GM12878 (cell line): ENCODE measurements at regions not wholly inside any gene's neighbourhood (a gene's known extent, or its start where the extent isn't known, plus 50 kb on each side); places are given as distances from the start of the nearest gene placed in this dataset.

Experiments used
- ATAC-seq: fragments of 200-7000 bp; cut with Tn5 transposase; 3 replicates; pipeline ENCODE4 v1.9.1; 2020; ENCODE audit warnings: mild to moderate bottlenecking, moderate library complexity
- BruUV-seq: library from RNA; stranded (reverse); fragments of 400-500 nt; replicated peaks from 2 replicates; lab custom pipeline; 2021; lab: Mats Ljungman, UMichigan
- CTCF ChIA-PET: fragments of 300-600 bp; sonication (Branson Sonifier 250); formaldehyde crosslinking; extraction: SDS; loops from one replicate; lab custom pipeline; 2021; ENCODE audit warnings: inconsistent platforms; lab: Yijun Ruan, JAX
- POLR2A ChIA-PET: fragments of 350-600 bp; formaldehyde crosslinking; extraction: SDS; loops from one replicate; lab custom pipeline; 2021; ENCODE audit warnings: inconsistent platforms; lab: Charles Lee
- RAD21 ChIA-PET: fragments of 300-600 bp; sonication (Branson Sonifier 250); formaldehyde crosslinking; loops from one replicate; lab custom pipeline; 2023; ENCODE audit warnings: antibody characterized with exemption; ENCODE audit not compliant: unreplicated experiment; lab: Charles Lee
- SMC1A ChIA-PET: fragments of 300-600 bp; sonication (Branson Sonifier 250); formaldehyde crosslinking; loops from one replicate; lab custom pipeline; 2023; ENCODE audit not compliant: unreplicated experiment, uncharacterized antibody; lab: Charles Lee
- DNase-seq: peaks from one replicate; pipeline ENCODE4 v3.0.0-alpha.2; 2011; ENCODE audit warnings: low read depth, low spot score
- FAIRE-seq: peaks from 3 replicates; lab custom pipeline; 2011; peaks lifted over from hg19 to GRCh38; lab: Jason Lieb, UNC
- H2AFZ ChIP-seq: 2 replicates; pipeline ENCODE4 v1.6.0; 2011; ENCODE audit warnings: low read depth, low read length, control low read depth; ENCODE audit not compliant: control insufficient read depth
- H3K27ac ChIP-seq: 2 replicates; pipeline ENCODE4 v1.5.1; 2011; ENCODE audit warnings: control low read depth; ENCODE audit not compliant: control insufficient read depth, insufficient read depth
- H3K27me3 ChIP-seq, 2 experiments: replicated peaks in 1 of 2; 2 replicates each; pipeline versions ENCODE4 v1.6.0 to v1.6.1; 2011; ENCODE audit warnings: low read length in 1 of 2; ENCODE audit not compliant: control insufficient read depth in 2 of 2, insufficient read depth in 2 of 2
- H3K36me3 ChIP-seq, 2 experiments: 2 replicates each; pipeline ENCODE4 v1.5.1; 2011; ENCODE audit warnings: low read length in 1 of 2; ENCODE audit not compliant: control insufficient read depth in 2 of 2, insufficient read depth in 2 of 2
- H3K4me1 ChIP-seq: 2 replicates; pipeline ENCODE4 v1.6.1; 2011; ENCODE audit warnings: mild to moderate bottlenecking, low read length, moderate library complexity, mixed read lengths; ENCODE audit not compliant: control insufficient read depth, insufficient read depth
- H3K4me2 ChIP-seq: 2 replicates; pipeline ENCODE4 v1.6.0; 2011; ENCODE audit warnings: control low read depth; ENCODE audit not compliant: control insufficient read depth, insufficient read depth
- H3K4me3 ChIP-seq: fragments of 200-600 bp; sonication (generic); 2 replicates; pipeline ENCODE4 v1.5.1; 2016
- H3K79me2 ChIP-seq: 2 replicates; pipeline ENCODE4 v1.6.0; 2011; ENCODE audit warnings: low read length; ENCODE audit not compliant: control insufficient read depth, insufficient read depth
- H3K9ac ChIP-seq: 2 replicates; pipeline ENCODE4 v1.8.0; 2011; ENCODE audit warnings: low read length, control low read depth, mixed read lengths; ENCODE audit not compliant: control insufficient read depth, insufficient read depth
- H3K9me3 ChIP-seq: replicated peaks from 3 replicates; pipeline ENCODE4 v1.5.1; 2011; ENCODE audit warnings: mild to moderate bottlenecking, low read length; ENCODE audit not compliant: control insufficient read depth, insufficient read depth
- H4K20me1 ChIP-seq: 2 replicates; pipeline ENCODE4 v1.6.0; 2011; ENCODE audit not compliant: control insufficient read depth, insufficient read depth
- CBFB ChIP-seq: IDR thresholded peaks from 2 replicates; pipeline ENCODE4 v1.6.1; 2016; ENCODE audit warnings: antibody characterized with exemption, low read depth
- IRF5 ChIP-seq: fragments of 450-650 bp; IDR thresholded peaks from 2 replicates; pipeline ENCODE4 v1.6.1; 2017; ENCODE audit warnings: borderline replicate concordance
- LARP7 ChIP-seq: fragments of 450-650 bp; IDR thresholded peaks from 2 replicates; pipeline ENCODE4 v1.6.1; 2017; ENCODE audit warnings: mild to moderate bottlenecking
- MXI1 ChIP-seq: fragments of 150-350 bp; IDR thresholded peaks from 2 replicates; pipeline ENCODE4 v1.6.1; 2011; ENCODE audit warnings: low read depth, mild to moderate bottlenecking, inconsistent platforms, low read length, improper control_type of control experiment
- RCOR1 ChIP-seq: conservative IDR thresholded peaks from 2 replicates; pipeline ENCODE4 v1.6.1; 2012; ENCODE audit warnings: low read depth, low read length, improper control_type of control experiment
- REST ChIP-seq: IDR thresholded peaks from 2 replicates; pipeline ENCODE4 v1.6.1; 2012; ENCODE audit warnings: mild to moderate bottlenecking, low read depth, low read length
- RUNX3 ChIP-seq: IDR thresholded peaks from 2 replicates; pipeline ENCODE4 v1.6.1; 2012; ENCODE audit warnings: low read length, inconsistent platforms
- TARDBP ChIP-seq: IDR thresholded peaks from 2 replicates; pipeline ENCODE4 v1.6.1; 2016; ENCODE audit warnings: borderline replicate concordance
- WGBS: methylation state at CpG from one replicate; pipeline ENCODE4 v1.1.6; 2016; ENCODE audit warnings: low lambda C conversion rate; ENCODE audit not compliant: insufficient replicate concordance, insufficient coverage; ENCODE audit errors: missing lambda C conversion rate; 5-methylcytosine and 5-hydroxymethylcytosine counted together
- in situ Hi-C: fragments of 300-500 bp; cut with MboI; formaldehyde crosslinking; loops from 9 replicates; pipeline ENCODE4 v1.14.3; 2018; ENCODE audit warnings: mixed read lengths
- intact Hi-C: fragments of 100-400 bp; cut with micrococcal nuclease; formaldehyde crosslinking; loops from one replicate; pipeline ENCODE4 v1.14.2; 2022; ENCODE audit not compliant: unreplicated experiment
- TF ChIP-seq, protein P1 (sequence below): fragments of 450-650 bp; IDR thresholded peaks from 2 replicates; pipeline ENCODE4 v1.6.1; 2017; ENCODE audit warnings: mild to moderate bottlenecking, moderate library complexity
- TF ChIP-seq, protein P2 (sequence below): fragments of 450-650 bp; IDR thresholded peaks from 2 replicates; pipeline ENCODE4 v1.6.1; 2017; ENCODE audit warnings: low read depth, mild to moderate bottlenecking, moderate library complexity
- TF ChIP-seq, protein P3 (sequence below): IDR thresholded peaks from 2 replicates; pipeline ENCODE4 v1.6.1; 2012; ENCODE audit warnings: low read depth, low read length, improper control_type of control experiment

GRCh38 chr9:71249729-71250317 lies 128.4 kb upstream of the TRPM3 start:
- Histone ChIP-seq H3K4me3 (no peak overlapping the region), H3K79me2 (no peaks in the 10 kb centered on the region), H3K4me2 (no peak overlapping the region), H3K27ac (no peak overlapping the region), H2AFZ (no peak overlapping the region), H3K4me1 (no peaks in the 10 kb centered on the region), H3K27me3 (no peaks in the 10 kb centered on the region), H3K36me3 (no peaks in the 10 kb centered on the region), H3K9ac (no peak overlapping the region), H4K20me1 (no peaks in the 10 kb centered on the region), H3K9me3 (no peaks in the 10 kb centered on the region)
- no TSS peak for BruUV-seq
- intact Hi-C loops (loop anchor here (1.0 to 2.0 kb wide), 2 partner anchors 325 to 610 kb away; no protein-coding TSS in a partner anchor), in situ Hi-C loops (loop anchor here (10.0 kb wide), 1 partner anchor 605 kb away; no protein-coding TSS in a partner anchor)
- ATAC-seq (peak; percentile 87), FAIRE-seq (peak; percentile 27), DNase-seq (no peak)
- 9% methylated on average over 5 of the region's 5 CpGs for WGBS
- POLR2A ChIA-PET: no interaction called here
- SMC1A ChIA-PET: interaction anchor here (0.5 to 3.8 kb wide), 5 partner anchors 9 to 610 kb away, joined by 3 to 11 read pairs (median 3); no protein-coding TSS in a partner anchor
- CTCF ChIA-PET: interaction anchor here (0.7 to 4.5 kb wide), 7 partner anchors 9 to 608 kb away, joined by 3 to 46 read pairs (median 3); no protein-coding TSS in a partner anchor
- RAD21 ChIA-PET: interaction anchor here (1.0 kb wide), 1 partner anchor 328 kb away, joined by 3 read pairs; no protein-coding TSS in a partner anchor
- TF ChIP-seq TARDBP (no peak), RCOR1 (no peak), CBFB (no peak), RUNX3 (no peak), REST (no peak), MXI1 (no peak), LARP7 (no peak), IRF5 (no peak)
- TF ChIP-seq, protein P1, sequence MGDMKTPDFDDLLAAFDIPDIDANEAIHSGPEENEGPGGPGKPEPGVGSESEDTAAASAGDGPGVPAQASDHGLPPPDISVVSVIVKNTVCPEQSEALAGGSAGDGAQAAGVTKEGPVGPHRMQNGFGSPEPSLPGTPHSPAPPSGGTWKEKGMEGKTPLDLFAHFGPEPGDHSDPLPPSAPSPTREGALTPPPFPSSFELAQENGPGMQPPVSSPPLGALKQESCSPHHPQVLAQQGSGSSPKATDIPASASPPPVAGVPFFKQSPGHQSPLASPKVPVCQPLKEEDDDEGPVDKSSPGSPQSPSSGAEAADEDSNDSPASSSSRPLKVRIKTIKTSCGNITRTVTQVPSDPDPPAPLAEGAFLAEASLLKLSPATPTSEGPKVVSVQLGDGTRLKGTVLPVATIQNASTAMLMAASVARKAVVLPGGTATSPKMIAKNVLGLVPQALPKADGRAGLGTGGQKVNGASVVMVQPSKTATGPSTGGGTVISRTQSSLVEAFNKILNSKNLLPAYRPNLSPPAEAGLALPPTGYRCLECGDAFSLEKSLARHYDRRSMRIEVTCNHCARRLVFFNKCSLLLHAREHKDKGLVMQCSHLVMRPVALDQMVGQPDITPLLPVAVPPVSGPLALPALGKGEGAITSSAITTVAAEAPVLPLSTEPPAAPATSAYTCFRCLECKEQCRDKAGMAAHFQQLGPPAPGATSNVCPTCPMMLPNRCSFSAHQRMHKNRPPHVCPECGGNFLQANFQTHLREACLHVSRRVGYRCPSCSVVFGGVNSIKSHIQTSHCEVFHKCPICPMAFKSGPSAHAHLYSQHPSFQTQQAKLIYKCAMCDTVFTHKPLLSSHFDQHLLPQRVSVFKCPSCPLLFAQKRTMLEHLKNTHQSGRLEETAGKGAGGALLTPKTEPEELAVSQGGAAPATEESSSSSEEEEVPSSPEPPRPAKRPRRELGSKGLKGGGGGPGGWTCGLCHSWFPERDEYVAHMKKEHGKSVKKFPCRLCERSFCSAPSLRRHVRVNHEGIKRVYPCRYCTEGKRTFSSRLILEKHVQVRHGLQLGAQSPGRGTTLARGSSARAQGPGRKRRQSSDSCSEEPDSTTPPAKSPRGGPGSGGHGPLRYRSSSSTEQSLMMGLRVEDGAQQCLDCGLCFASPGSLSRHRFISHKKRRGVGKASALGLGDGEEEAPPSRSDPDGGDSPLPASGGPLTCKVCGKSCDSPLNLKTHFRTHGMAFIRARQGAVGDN: no peak
- TF ChIP-seq, protein P2, sequence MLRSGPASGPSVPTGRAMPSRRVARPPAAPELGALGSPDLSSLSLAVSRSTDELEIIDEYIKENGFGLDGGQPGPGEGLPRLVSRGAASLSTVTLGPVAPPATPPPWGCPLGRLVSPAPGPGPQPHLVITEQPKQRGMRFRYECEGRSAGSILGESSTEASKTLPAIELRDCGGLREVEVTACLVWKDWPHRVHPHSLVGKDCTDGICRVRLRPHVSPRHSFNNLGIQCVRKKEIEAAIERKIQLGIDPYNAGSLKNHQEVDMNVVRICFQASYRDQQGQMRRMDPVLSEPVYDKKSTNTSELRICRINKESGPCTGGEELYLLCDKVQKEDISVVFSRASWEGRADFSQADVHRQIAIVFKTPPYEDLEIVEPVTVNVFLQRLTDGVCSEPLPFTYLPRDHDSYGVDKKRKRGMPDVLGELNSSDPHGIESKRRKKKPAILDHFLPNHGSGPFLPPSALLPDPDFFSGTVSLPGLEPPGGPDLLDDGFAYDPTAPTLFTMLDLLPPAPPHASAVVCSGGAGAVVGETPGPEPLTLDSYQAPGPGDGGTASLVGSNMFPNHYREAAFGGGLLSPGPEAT: no peak
- TF ChIP-seq, protein P3, sequence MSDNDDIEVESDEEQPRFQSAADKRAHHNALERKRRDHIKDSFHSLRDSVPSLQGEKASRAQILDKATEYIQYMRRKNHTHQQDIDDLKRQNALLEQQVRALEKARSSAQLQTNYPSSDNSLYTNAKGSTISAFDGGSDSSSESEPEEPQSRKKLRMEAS: no peak
